Neural cell (in vitro differentiated cells): ENCODE measurements at regions not wholly inside any gene's neighbourhood (a gene's known extent, or its start where the extent isn't known, plus 50 kb on each side); places are given as distances from the start of the nearest gene placed in this dataset.

ENCODE experiments used
- H2AFZ ChIP-seq: fragments of 200-600, 300-800 bp; sonication (generic), shearing (Covaris generic); 2 replicates; pipeline ENCODE4 v1.6.0; 2014; ENCODE audit warnings: low read depth, mild to moderate bottlenecking, antibody characterized with exemption, low read length, moderate library complexity
- H3F3A ChIP-seq: fragments of 200-600 bp; shearing (Covaris generic); 2 replicates; pipeline ENCODE4 v1.6.1; 2016; ENCODE audit warnings: mild to moderate bottlenecking, moderate library complexity, mixed read lengths, antibody characterized with exemption, low read length; ENCODE audit not compliant: insufficient read depth, poor library complexity, severe bottlenecking
- H3K27ac ChIP-seq: fragments of 200-600, 300-800 bp; sonication (generic), shearing (Covaris generic); 2 replicates; pipeline ENCODE4 v1.5.1; 2014; ENCODE audit warnings: mild to moderate bottlenecking, low read length, moderate library complexity
- H3K27me3 ChIP-seq: fragments of 300-800, 200-600 bp; sonication (generic), shearing (Covaris generic); 2 replicates; pipeline ENCODE4 v1.6.0; 2014; ENCODE audit warnings: mild to moderate bottlenecking, low read depth, low read length, moderate library complexity; ENCODE audit not compliant: insufficient read depth
- H3K36me3 ChIP-seq: fragments of 300-800, 200-600 bp; sonication (generic), shearing (Covaris generic); 2 replicates; pipeline ENCODE4 v1.5.1; 2014; ENCODE audit warnings: mild to moderate bottlenecking, antibody characterized with exemption, low read length, moderate library complexity; ENCODE audit not compliant: insufficient read depth
- H3K4me2 ChIP-seq: fragments of 300-800, 200-600 bp; sonication (generic), shearing (Covaris generic); 2 replicates; pipeline ENCODE4 v1.6.0; 2014; ENCODE audit warnings: mild to moderate bottlenecking, low read length
- H3K4me3 ChIP-seq: fragments of 300-800, 200-600 bp; sonication (generic), shearing (Covaris generic); 2 replicates; pipeline ENCODE4 v1.5.1; 2014; ENCODE audit warnings: mild to moderate bottlenecking, low read length, moderate library complexity
- H3K79me2 ChIP-seq: fragments of 200-600 bp; shearing (Covaris generic); replicated peaks from 2 replicates; pipeline ENCODE4 v1.6.0; 2014; ENCODE audit warnings: mild to moderate bottlenecking, low read length, moderate library complexity; ENCODE audit not compliant: insufficient read depth
- H3K9ac ChIP-seq: fragments of 300-800, 200-600 bp; sonication (generic), shearing (Covaris generic); 2 replicates; pipeline ENCODE4 v1.6.1; 2016; ENCODE audit warnings: mild to moderate bottlenecking, low read length, mixed read lengths
- H3K9me2 ChIP-seq: fragments of 200-600 bp; shearing (Covaris generic); 2 replicates; pipeline ENCODE4 v1.6.1; 2016; ENCODE audit warnings: mild to moderate bottlenecking, low read length, mixed read lengths; ENCODE audit not compliant: insufficient read depth
- H3K9me3 ChIP-seq: fragments of 200-600, 300-800 bp; sonication (generic), shearing (Covaris generic); 2 replicates; pipeline ENCODE4 v1.6.1; 2016; ENCODE audit warnings: mild to moderate bottlenecking, mixed run types, low read length, moderate library complexity, mixed read lengths
- H4K20me1 ChIP-seq: fragments of 200-600 bp; shearing (Covaris generic); 2 replicates; pipeline ENCODE4 v1.6.1; 2016; ENCODE audit warnings: mild to moderate bottlenecking, mixed run types; ENCODE audit not compliant: insufficient read depth
- EP300 ChIP-seq: fragments of 450-650 bp; conservative IDR thresholded peaks from 2 replicates; pipeline ENCODE4 v1.6.1; 2014; ENCODE audit warnings: antibody characterized with exemption, mild to moderate bottlenecking, moderate library complexity; ENCODE audit not compliant: poor library complexity, severe bottlenecking
- EZH2 ChIP-seq: fragments of 200-600, 300-800 bp; shearing (Covaris generic), sonication (generic); IDR thresholded peaks from 2 replicates; pipeline ENCODE4 v1.6.1; 2014; ENCODE audit warnings: antibody characterized with exemption, low read length, borderline replicate concordance, mild to moderate bottlenecking; ENCODE audit not compliant: insufficient read depth, poor library complexity, severe bottlenecking
- MXI1 ChIP-seq: fragments of 450-650 bp; conservative IDR thresholded peaks from 2 replicates; pipeline ENCODE4 v1.6.1; 2014; ENCODE audit warnings: antibody characterized with exemption, mild to moderate bottlenecking; ENCODE audit not compliant: poor library complexity, severe bottlenecking
- POLR2AphosphoS5 ChIP-seq: IDR thresholded peaks from 2 replicates; pipeline ENCODE4 v1.6.1; 2012
- RAD21 ChIP-seq: fragments of 450-650 bp; conservative IDR thresholded peaks from 2 replicates; pipeline ENCODE4 v1.6.1; 2014; ENCODE audit warnings: antibody characterized with exemption, mild to moderate bottlenecking, moderate library complexity
- SMC3 ChIP-seq: fragments of 450-650 bp; conservative IDR thresholded peaks from 2 replicates; pipeline ENCODE4 v1.6.1; 2014; ENCODE audit warnings: antibody characterized with exemption, mild to moderate bottlenecking, moderate library complexity; ENCODE audit not compliant: poor library complexity
- TAF1 ChIP-seq: IDR thresholded peaks from 2 replicates; pipeline ENCODE4 v1.6.1; 2012; ENCODE audit warnings: low read depth
- TF ChIP-seq, protein P1 (sequence below): IDR thresholded peaks from 2 replicates; pipeline ENCODE4 v1.6.1; 2012; ENCODE audit warnings: borderline replicate concordance
- TF ChIP-seq, protein P2 (sequence below): fragments of 450-650 bp; IDR thresholded peaks from 2 replicates; pipeline ENCODE4 v1.5.1; 2014; ENCODE audit warnings: antibody characterized with exemption, mild to moderate bottlenecking, moderate library complexity; ENCODE audit not compliant: poor library complexity, severe bottlenecking

DNA sequence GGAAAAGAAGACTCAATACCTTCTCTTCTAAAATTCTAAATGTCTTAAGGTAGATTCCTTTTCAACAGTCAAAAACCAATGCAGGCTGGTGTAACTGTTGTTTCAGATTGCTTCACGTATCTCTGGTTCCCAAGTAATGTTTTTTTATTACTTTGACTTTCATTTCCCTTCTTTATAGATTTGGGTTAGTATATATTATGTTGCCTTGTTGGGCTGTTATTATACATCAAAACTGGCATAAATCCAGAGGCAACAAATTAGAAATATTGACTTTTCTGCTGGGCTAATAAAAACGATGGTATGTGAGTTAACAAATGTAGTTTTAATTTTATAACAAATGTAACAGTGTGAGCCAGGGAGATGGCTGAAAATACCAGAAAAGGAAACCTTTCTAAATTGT lies 444.7 kb upstream of the TENM3 start:
- no peak overlapping the region for H3K4me3 ChIP-seq
- TF ChIP-seq, protein P1, sequence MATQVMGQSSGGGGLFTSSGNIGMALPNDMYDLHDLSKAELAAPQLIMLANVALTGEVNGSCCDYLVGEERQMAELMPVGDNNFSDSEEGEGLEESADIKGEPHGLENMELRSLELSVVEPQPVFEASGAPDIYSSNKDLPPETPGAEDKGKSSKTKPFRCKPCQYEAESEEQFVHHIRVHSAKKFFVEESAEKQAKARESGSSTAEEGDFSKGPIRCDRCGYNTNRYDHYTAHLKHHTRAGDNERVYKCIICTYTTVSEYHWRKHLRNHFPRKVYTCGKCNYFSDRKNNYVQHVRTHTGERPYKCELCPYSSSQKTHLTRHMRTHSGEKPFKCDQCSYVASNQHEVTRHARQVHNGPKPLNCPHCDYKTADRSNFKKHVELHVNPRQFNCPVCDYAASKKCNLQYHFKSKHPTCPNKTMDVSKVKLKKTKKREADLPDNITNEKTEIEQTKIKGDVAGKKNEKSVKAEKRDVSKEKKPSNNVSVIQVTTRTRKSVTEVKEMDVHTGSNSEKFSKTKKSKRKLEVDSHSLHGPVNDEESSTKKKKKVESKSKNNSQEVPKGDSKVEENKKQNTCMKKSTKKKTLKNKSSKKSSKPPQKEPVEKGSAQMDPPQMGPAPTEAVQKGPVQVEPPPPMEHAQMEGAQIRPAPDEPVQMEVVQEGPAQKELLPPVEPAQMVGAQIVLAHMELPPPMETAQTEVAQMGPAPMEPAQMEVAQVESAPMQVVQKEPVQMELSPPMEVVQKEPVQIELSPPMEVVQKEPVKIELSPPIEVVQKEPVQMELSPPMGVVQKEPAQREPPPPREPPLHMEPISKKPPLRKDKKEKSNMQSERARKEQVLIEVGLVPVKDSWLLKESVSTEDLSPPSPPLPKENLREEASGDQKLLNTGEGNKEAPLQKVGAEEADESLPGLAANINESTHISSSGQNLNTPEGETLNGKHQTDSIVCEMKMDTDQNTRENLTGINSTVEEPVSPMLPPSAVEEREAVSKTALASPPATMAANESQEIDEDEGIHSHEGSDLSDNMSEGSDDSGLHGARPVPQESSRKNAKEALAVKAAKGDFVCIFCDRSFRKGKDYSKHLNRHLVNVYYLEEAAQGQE: no peak
- TF ChIP-seq EZH2 (no peak), RAD21 (no peak), EP300 (no peak), POLR2AphosphoS5 (no peak), TAF1 (no peak), MXI1 (no peak), SMC3 (no peak)
- TF ChIP-seq, protein P2, sequence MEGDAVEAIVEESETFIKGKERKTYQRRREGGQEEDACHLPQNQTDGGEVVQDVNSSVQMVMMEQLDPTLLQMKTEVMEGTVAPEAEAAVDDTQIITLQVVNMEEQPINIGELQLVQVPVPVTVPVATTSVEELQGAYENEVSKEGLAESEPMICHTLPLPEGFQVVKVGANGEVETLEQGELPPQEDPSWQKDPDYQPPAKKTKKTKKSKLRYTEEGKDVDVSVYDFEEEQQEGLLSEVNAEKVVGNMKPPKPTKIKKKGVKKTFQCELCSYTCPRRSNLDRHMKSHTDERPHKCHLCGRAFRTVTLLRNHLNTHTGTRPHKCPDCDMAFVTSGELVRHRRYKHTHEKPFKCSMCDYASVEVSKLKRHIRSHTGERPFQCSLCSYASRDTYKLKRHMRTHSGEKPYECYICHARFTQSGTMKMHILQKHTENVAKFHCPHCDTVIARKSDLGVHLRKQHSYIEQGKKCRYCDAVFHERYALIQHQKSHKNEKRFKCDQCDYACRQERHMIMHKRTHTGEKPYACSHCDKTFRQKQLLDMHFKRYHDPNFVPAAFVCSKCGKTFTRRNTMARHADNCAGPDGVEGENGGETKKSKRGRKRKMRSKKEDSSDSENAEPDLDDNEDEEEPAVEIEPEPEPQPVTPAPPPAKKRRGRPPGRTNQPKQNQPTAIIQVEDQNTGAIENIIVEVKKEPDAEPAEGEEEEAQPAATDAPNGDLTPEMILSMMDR: no peak
- no peaks in the 10 kb centered on the region for H3K9me3 ChIP-seq
- no peak overlapping the region for H2AFZ ChIP-seq
- H3K79me2 ChIP-seq: no peaks in the 10 kb centered on the region
- H3K27ac ChIP-seq: peak overlapping the region; percentile 26
- H4K20me1 ChIP-seq: no peaks in the 10 kb centered on the region
- H3K4me2 ChIP-seq: no peak overlapping the region
- H3K9ac ChIP-seq: no peak overlapping the region
- H3K36me3 ChIP-seq: no peaks in the 10 kb centered on the region
- H3K27me3 ChIP-seq: no peaks in the 10 kb centered on the region
- H3F3A ChIP-seq: no peaks in the 10 kb centered on the region
- no peaks in the 10 kb centered on the region for H3K9me2 ChIP-seq

DNA sequence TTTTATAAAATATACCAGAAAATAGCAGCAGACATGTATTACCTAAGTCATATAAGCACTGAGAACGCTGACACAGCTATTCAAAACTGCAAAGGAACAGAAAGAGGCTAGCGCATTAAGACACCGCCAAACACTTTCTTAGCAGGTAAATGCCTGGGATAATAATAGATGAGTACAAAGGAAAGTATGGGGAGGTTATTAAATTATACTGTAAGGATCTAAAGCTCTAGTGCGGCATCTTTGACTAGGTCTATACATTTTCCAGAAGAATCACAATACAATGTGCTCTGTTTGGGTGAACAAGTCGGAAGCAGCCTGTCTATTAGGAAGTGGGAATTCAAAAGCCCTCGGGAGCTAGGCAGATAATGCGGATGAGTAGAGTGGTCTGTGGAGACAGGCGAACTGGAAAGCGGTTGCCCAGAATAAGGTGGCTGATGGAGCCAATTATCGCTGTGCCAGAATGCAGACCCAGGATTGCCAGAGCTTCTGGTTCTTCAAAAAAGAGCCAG lies 443.6 kb upstream of the TENM3 start:
- Histone ChIP-seq H3K27ac (peak overlapping the region; percentile 26), H3K4me3 (no peak overlapping the region), H3K9ac (no peak overlapping the region), H3K9me2 (no peaks in the 10 kb centered on the region), H4K20me1 (no peaks in the 10 kb centered on the region), H3K27me3 (no peaks in the 10 kb centered on the region), H3K79me2 (no peaks in the 10 kb centered on the region), H3K9me3 (no peaks in the 10 kb centered on the region), H2AFZ (no peak overlapping the region), H3F3A (no peaks in the 10 kb centered on the region), H3K4me2 (peak overlapping the region; percentile 27), H3K36me3 (no peaks in the 10 kb centered on the region)
- TF ChIP-seq, protein P1: peak; percentile 100
- TF ChIP-seq, protein P2: no peak
- TF ChIP-seq EP300: peak; percentile 42
- TF ChIP-seq POLR2AphosphoS5: peak; percentile 78
